ENCODE measurements at regions not wholly inside any gene's neighbourhood (a gene's known extent, or its start where the extent isn't known, plus 50 kb on each side); places are given as distances from the start of the nearest gene placed in this dataset.

GRCh38 chr2:216987252-216987821 lies 127.5 kb upstream of the TNP1 start:
- H3K9me3 ChIP-seq (ENCODE audit: low read length): no peaks in the 10 kb centered on the region
- no peak for TF ChIP-seq NFATC3 (CRISPR knock-in tag; IDR thresholded peaks at IDR 0.05)
- TF ChIP-seq ZNF75D (CRISPR knock-in tag; IDR thresholded peaks at IDR 0.05; ENCODE audit: borderline replicate concordance): no peak
- no peak for TF ChIP-seq ZNF230 (CRISPR knock-in tag; IDR thresholded peaks at IDR 0.05)
- TF ChIP-seq CCDC6 (CRISPR knock-in tag; IDR thresholded peaks at IDR 0.05): no peak
- TF ChIP-seq ZNF138 (CRISPR knock-in tag; IDR thresholded peaks at IDR 0.05; ENCODE audit: low read depth): no peak
- TF ChIP-seq ZNF296 (CRISPR knock-in tag; conservative IDR thresholded peaks at IDR 0.05): no peak
- no peak for TF ChIP-seq THYN1 (CRISPR knock-in tag; IDR thresholded peaks at IDR 0.05; ENCODE audit: borderline replicate concordance, low read depth)
- TF ChIP-seq, protein P1, sequence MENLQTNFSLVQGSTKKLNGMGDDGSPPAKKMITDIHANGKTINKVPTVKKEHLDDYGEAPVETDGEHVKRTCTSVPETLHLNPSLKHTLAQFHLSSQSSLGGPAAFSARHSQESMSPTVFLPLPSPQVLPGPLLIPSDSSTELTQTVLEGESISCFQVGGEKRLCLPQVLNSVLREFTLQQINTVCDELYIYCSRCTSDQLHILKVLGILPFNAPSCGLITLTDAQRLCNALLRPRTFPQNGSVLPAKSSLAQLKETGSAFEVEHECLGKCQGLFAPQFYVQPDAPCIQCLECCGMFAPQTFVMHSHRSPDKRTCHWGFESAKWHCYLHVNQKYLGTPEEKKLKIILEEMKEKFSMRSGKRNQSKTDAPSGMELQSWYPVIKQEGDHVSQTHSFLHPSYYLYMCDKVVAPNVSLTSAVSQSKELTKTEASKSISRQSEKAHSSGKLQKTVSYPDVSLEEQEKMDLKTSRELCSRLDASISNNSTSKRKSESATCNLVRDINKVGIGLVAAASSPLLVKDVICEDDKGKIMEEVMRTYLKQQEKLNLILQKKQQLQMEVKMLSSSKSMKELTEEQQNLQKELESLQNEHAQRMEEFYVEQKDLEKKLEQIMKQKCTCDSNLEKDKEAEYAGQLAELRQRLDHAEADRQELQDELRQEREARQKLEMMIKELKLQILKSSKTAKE (CRISPR knock-in tag; IDR thresholded peaks at IDR 0.05; ENCODE audit: borderline replicate concordance): no peak
- TF ChIP-seq, protein P2, sequence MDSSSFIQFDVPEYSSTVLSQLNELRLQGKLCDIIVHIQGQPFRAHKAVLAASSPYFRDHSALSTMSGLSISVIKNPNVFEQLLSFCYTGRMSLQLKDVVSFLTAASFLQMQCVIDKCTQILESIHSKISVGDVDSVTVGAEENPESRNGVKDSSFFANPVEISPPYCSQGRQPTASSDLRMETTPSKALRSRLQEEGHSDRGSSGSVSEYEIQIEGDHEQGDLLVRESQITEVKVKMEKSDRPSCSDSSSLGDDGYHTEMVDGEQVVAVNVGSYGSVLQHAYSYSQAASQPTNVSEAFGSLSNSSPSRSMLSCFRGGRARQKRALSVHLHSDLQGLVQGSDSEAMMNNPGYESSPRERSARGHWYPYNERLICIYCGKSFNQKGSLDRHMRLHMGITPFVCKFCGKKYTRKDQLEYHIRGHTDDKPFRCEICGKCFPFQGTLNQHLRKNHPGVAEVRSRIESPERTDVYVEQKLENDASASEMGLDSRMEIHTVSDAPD (CRISPR knock-in tag; IDR thresholded peaks at IDR 0.05): no peak
- no peak for TF ChIP-seq NFYB (CRISPR knock-in tag; IDR thresholded peaks at IDR 0.05)
- H3K4me3 ChIP-seq (replicated peaks in 1 of 3; ENCODE audit: insufficient read depth in 1 of 3, low read depth in 2 of 3, low read length in 3 of 3): no peak overlapping the region
- intact Hi-C loops (cut with micrococcal nuclease; ENCODE audit: unreplicated experiment): no loop called here
- H2AFZ ChIP-seq (ENCODE audit: low read length): no peak overlapping the region
- ChIA-PET CTCF (ENCODE audit: low intra/inter-chr PET ratio, low total read pairs) (no interaction called here), POLR2A (no interaction called here)
- no peak overlapping the region for H3K4me2 ChIP-seq (ENCODE audit: low read depth, low read length)
- no peak for ATAC-seq
- H3K79me2 ChIP-seq (ENCODE audit: insufficient read depth, low read length): no peaks in the 10 kb centered on the region
- H3K4me1 ChIP-seq (ENCODE audit: insufficient read depth, low read length): no peaks in the 10 kb centered on the region
- DNase-seq (ENCODE audit: low spot score): no peak
- 46% methylated on average over 6 of the region's 6 CpGs for WGBS (ENCODE audit: low lambda C conversion rate)
- BruUV-seq (replicated peaks): no TSS peak
- H3K27ac ChIP-seq (ENCODE audit: extremely low read length, insufficient read depth, low read length): no peak overlapping the region
- no peaks in the 10 kb centered on the region for H3K36me3 ChIP-seq (replicated peaks in 1 of 2; ENCODE audit: control insufficient read depth in 1 of 2, insufficient read depth in 2 of 2, low read length in 2 of 2)
- FAIRE-seq: no peak
- no peak overlapping the region for H3K9ac ChIP-seq (ENCODE audit: insufficient read depth, low read depth, low read length)
- no peaks in the 10 kb centered on the region for H4K20me1 ChIP-seq (ENCODE audit: insufficient read depth, low read length)
- in situ Hi-C loops (cut with HindIII; ENCODE audit: extremely low pct_ligation_motif_present, low pct_unique_long_range_greater_than_20kb): no loop called here
- peaks cover 0 to 8% of the 10 kb centered on the region in 2 experiments; a peak in 2 of 5 replicates for H3K27me3 ChIP-seq (ENCODE audit: control insufficient read depth in 1 of 2, insufficient read depth in 2 of 2, low read length in 2 of 2)
